D721Med (cell line): ENCODE measurements at regions not wholly inside any gene's neighbourhood (a gene's known extent, or its start where the extent isn't known, plus 50 kb on each side); places are given as distances from the start of the nearest gene placed in this dataset.

Experiments used
- DNase-seq: peaks from one replicate; pipeline ENCODE4 v3.0.0; 2011; ENCODE audit warnings: low spot score; ENCODE audit not compliant: insufficient read length
- FAIRE-seq: peaks from 2 replicates; lab custom pipeline; 2011; peaks lifted over from hg19 to GRCh38; lab: Jason Lieb, UNC
- CTCF ChIP-seq: IDR thresholded peaks from 2 replicates; pipeline ENCODE4 v1.5.1; 2012; ENCODE audit warnings: mild to moderate bottlenecking, control low read depth; ENCODE audit not compliant: insufficient read depth; ENCODE audit errors: missing control alignments

DNA sequence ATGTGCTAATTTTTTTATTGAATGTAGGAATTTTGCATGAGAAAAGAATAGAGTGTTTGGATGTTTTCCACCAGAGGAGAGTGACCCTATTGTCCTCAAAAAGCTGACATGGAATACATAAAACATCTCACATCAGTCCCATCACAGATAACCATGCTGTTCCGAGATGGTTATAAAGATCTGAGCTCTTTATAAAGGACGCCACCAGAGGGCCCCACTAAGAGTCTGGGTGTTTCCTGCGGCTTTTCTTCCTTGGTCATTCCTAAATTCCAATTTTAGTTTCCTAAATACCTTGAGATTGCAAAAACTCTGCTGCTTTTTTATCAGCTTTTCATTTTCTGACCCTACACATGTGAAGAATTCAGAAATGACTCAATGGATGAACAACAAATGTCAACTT lies 504.5 kb upstream of the FRG1 start:
- no peak for FAIRE-seq
- DNase-seq = no peak
- TF ChIP-seq CTCF = no peak

DNA sequence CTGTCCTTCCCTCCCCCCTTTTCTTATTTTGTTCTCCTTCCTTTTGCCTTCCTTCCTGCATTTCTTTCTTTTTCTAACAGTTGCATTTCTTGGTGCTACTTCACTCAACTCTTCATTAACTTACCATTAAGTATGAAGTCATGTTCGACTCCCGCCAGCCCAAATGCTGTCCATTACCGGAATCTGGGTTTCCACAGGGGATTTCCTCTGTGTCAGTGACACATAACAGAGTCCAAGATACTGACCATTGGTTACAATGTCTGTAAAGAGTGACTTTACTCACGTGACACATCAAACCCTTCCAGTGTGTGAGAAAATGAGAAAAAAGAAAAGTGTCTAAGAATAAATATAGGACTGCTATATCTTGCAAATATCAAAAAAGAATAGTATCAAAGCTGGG lies 500.0 kb upstream of the FRG1 start:
- FAIRE-seq (no peak), DNase-seq (no peak)
- no peak for TF ChIP-seq CTCF

DNA sequence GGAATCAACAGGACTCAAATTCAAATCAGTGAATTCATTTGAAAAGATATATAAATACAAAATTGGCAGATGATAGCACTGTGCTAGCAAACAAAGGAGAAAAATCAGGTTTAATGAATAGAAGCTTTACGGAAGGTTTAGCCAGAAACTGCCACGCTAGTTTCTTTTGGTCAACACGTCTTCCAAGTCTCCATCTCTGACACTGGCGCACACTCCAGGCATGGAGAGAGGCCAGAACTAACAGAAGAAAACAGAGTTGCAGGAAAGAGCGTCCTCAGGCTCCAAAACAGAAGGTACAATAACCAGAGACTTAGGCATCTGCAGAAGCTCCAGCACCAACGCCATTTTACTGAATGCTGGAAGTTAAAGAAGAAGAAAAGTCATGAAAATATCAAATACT lies 497.3 kb upstream of the FRG1 start:
- DNase-seq (no peak), FAIRE-seq (no peak)
- TF ChIP-seq CTCF = no peak

- DNase-seq (no peak), FAIRE-seq (no peak)
- TF ChIP-seq CTCF = no peak
Measured at GRCh38 chr4:189445613-189446012, 495.1 kb upstream of the FRG1 start.

DNA sequence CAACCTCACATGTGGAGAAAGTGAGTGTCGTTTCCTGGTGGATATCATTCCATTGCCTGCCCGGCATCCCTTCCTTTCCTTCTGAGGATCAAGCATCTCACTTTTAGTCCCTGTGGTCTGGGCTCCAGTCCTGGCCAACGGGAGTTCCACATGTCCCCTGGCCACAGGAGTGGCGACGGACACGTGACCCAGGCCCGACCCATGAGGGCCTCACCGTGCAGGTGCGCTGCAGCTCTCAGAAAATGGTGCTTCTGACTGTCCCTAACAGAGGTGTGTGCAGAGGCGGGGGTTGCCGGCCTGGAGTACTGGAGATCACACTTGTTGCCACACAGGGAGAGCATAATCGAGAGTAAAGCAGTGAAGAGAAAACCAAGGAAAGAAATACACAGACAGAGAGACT lies 476.9 kb upstream of the FRG1 start:
- TF ChIP-seq CTCF = no peak
- DNase-seq (no peak), FAIRE-seq (no peak)

DNA sequence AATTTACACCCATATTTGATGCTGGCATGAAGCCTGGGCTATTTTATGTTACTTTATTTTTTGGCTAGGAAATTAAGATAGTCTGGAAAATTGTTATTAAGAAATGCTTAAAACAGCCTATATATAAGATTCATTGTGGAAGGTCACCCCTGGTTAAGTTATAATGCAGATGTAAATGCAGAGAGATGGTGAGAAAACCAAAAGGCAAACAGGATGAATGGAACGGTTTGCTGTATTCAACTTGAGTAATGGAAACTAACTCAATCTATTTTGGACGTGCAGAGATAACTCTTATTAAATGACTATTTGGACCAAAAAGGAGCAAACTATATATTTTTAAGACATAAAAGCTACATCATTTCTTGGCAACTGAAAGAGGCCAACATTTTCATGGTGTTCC lies 446.3 kb upstream of the FRG1 start:
- FAIRE-seq (no peak), DNase-seq (no peak)
- TF ChIP-seq CTCF = no peak

DNA sequence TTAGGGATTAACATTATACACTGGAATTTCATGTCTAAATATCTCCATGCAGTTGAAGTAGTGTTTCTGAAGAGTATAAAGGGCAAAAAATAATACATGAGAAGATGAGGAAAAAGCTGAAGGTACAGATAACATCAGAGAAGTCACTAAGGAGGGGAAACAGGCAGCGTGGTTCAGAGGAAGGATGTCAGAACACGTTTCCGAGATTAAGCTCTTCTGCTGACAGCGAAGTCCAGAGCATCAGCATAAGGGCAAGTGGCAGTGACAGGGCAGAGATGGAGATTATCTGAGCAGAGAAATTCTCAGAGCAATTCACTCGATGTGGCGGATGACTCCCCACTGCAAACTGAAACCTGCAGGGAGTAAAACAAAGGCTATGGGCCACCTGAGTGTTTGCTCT lies 443.2 kb upstream of the FRG1 start:
- FAIRE-seq = no peak
- TF ChIP-seq CTCF = no peak

More for the DNA sequence above, 443.2 kb upstream of the FRG1 start:
- no peak for DNase-seq
